ENCODE measurements at regions not wholly inside any gene's neighbourhood (a gene's known extent, or its start where the extent isn't known, plus 50 kb on each side); places are given as distances from the start of the nearest gene placed in this dataset.

- no peak for TF ChIP-seq EZH2 (IDR thresholded peaks at IDR 0.05; ENCODE audit: borderline replicate concordance, low read depth, low read length, severe bottlenecking)
- no peak for TF ChIP-seq CTCF (IDR thresholded peaks at IDR 0.05; ENCODE audit: borderline replicate concordance, extremely low read depth, low read length, poor library complexity, severe bottlenecking)
These were observed 476.0 kb upstream of the ONECUT1 start for GRCh38 chr15:53266176-53266575.
